ENCODE measurements at regions not wholly inside any gene's neighbourhood (a gene's known extent, or its start where the extent isn't known, plus 50 kb on each side); places are given as distances from the start of the nearest gene placed in this dataset.

DNA sequence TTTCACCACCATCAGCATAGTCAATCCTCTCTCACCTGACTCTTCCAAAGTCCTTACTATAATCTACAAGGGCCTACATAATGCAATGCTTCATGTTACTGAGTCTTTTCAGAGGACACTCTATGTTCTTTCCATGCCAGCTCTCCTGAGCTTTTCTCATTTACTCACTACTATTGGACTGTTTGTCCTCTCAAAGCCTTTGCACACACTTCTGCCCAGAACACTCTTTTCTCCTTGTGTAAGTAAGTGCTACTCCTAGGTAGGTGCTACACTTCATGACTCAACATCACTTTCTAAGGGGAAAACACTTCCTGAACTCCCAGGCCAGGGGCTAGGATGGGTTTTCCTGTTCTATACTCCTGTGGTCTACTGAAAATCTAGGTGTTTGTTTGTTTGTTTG lies 82.5 kb upstream of the GULP1 start:
- TF ChIP-seq SUZ12 (IDR thresholded peaks at IDR 0.05; ENCODE audit: extremely low read depth, insufficient read depth, insufficient read length) (no peak), ZNF274 (IDR thresholded peaks at IDR 0.05; ENCODE audit: low read depth, low read length) (no peak), YY1 (IDR thresholded peaks at IDR 0.05; ENCODE audit: insufficient read depth, insufficient read length) (no peak)
